HL-60 (cell line): ENCODE measurements at regions not wholly inside any gene's neighbourhood (a gene's known extent, or its start where the extent isn't known, plus 50 kb on each side); places are given as distances from the start of the nearest gene placed in this dataset.

Source experiments
- DNase-seq, 2 experiments: peaks; one replicate each; pipeline ENCODE4 v3.0.0-alpha.2; 2010 to 2020; ENCODE audit warnings: low read depth in 1 of 2, low spot score in 1 of 2
- H3K27ac ChIP-seq: fragments of 250-450 bp; sonication (Bioruptor Pico); replicated peaks from 2 replicates; pipeline ENCODE4 v1.5.1; 2020; ENCODE audit warnings: mild to moderate bottlenecking, moderate library complexity
- H3K27me3 ChIP-seq: fragments of 250-450 bp; sonication (Bioruptor Pico); 2 replicates; pipeline ENCODE4 v1.5.1; 2021; ENCODE audit warnings: mild to moderate bottlenecking, moderate library complexity; ENCODE audit not compliant: insufficient read depth, poor library complexity, severe bottlenecking
- H3K4me3 ChIP-seq: replicated peaks from 2 replicates; pipeline ENCODE4 v1.5.1; 2011; ENCODE audit warnings: mild to moderate bottlenecking, control low read depth, low read length; ENCODE audit not compliant: insufficient read depth
- CTCF ChIP-seq: IDR thresholded peaks from one replicate; pipeline ENCODE4 v1.5.1; 2011; ENCODE audit warnings: low read length, control low read depth, inconsistent platforms; ENCODE audit not compliant: insufficient read depth
- GABPA ChIP-seq: IDR thresholded peaks from 2 replicates; pipeline ENCODE4 v1.6.1; 2012; ENCODE audit warnings: low read depth
- POLR2AphosphoS5 ChIP-seq: IDR thresholded peaks from 2 replicates; pipeline ENCODE4 v1.6.1; 2012; ENCODE audit warnings: low read depth
- REST ChIP-seq: IDR thresholded peaks from 2 replicates; pipeline ENCODE4 v1.6.1; 2012; ENCODE audit warnings: low read depth; ENCODE audit not compliant: insufficient replicate concordance
- SPI1 ChIP-seq: IDR thresholded peaks from 2 replicates; pipeline ENCODE4 v1.6.1; 2012; ENCODE audit warnings: low read depth, mild to moderate bottlenecking, borderline replicate concordance

- DNase-seq, result no peak
- H3K4me3 ChIP-seq, result no peak overlapping the region
- H3K27me3 ChIP-seq, result no peaks in the 10 kb centered on the region
- no peak overlapping the region for H3K27ac ChIP-seq
- TF ChIP-seq REST (no peak), POLR2AphosphoS5 (no peak), CTCF (no peak), SPI1 (no peak), GABPA (no peak)
These were observed 134.3 kb upstream of the RPL34 start for GRCh38 chr4:108486046-108486445.

GRCh38 chr4:108484187-108484586 is 136.2 kb upstream of the RPL34 start:
- TF ChIP-seq CTCF (no peak), POLR2AphosphoS5 (no peak), REST (no peak), GABPA (no peak), SPI1 (no peak)
- no peak overlapping the region for H3K4me3 ChIP-seq
- no peak overlapping the region for H3K27ac ChIP-seq
- DNase-seq, result no peak
- H3K27me3 ChIP-seq, result no peaks in the 10 kb centered on the region

GRCh38 chr4:108483650-108484049 is 136.7 kb upstream of the RPL34 start:
- H3K4me3 ChIP-seq, result no peak overlapping the region
- DNase-seq, result no peak
- H3K27me3 ChIP-seq, result no peaks in the 10 kb centered on the region
- TF ChIP-seq SPI1, result no peak
- TF ChIP-seq POLR2AphosphoS5, result no peak
- no peak for TF ChIP-seq GABPA
- TF ChIP-seq REST, result no peak
- no peak for TF ChIP-seq CTCF
- H3K27ac ChIP-seq, result no peak overlapping the region
